Vagina (tissue), 2 donors: ENCODE measurements at regions not wholly inside any gene's neighbourhood (a gene's known extent, or its start where the extent isn't known, plus 50 kb on each side); places are given as distances from the start of the nearest gene placed in this dataset.

ENCODE experiments used
- CTCF ChIP-seq, 3 experiments: fragments of 450-650 bp in 2 of 3; fragments of 200-600 bp in 1 of 3; sonication (generic) in 1 of 3; IDR thresholded peaks; one replicate each; pipeline ENCODE4 v1.5.1; 2017 to 2019; ENCODE audit warnings: antibody characterized with exemption in 3 of 3, mild to moderate bottlenecking in 2 of 3, moderate library complexity in 2 of 3
- POLR2A ChIP-seq, 2 donors: fragments of 450-650 bp; IDR thresholded peaks; one replicate each; pipeline ENCODE4 v1.6.1; 2017; ENCODE audit warnings: antibody characterized with exemption in 2 of 2, mild to moderate bottlenecking in 2 of 2, moderate library complexity in 2 of 2

- TF ChIP-seq CTCF (IDR thresholded peaks at IDR 0.05) (no peak), POLR2A (IDR thresholded peaks at IDR 0.05) (no peak)
These were observed 61.3 kb upstream of the XPA start for GRCh38 chr9:97758334-97758916.
